CD4-positive, alpha-beta T cell (primary cell): ENCODE measurements at regions not wholly inside any gene's neighbourhood (a gene's known extent, or its start where the extent isn't known, plus 50 kb on each side); places are given as distances from the start of the nearest gene placed in this dataset.

ENCODE experiments used
- ATAC-seq: fragments of 200-7000 bp; cut with Tn5 transposase; one replicate; pipeline ENCODE4 v1.10.0; 2022; ENCODE audit warnings: mild to moderate bottlenecking; ENCODE audit not compliant: poor library complexity
- CTCF ChIA-PET: fragments of 350-600 bp; sonication (Branson Sonifier 250); formaldehyde crosslinking; loops from one replicate; lab custom pipeline; 2021; ENCODE audit warnings: antibody characterized with exemption, inconsistent platforms; lab: Charles Lee
- POLR2A ChIA-PET: fragments of 350-600 bp; sonication (Branson Sonifier 250); formaldehyde crosslinking; loops from one replicate; lab custom pipeline; 2021; ENCODE audit warnings: antibody characterized with exemption, inconsistent platforms; lab: Charles Lee
- DNase-seq, 14 experiments: peaks; one replicate each; pipeline ENCODE4 v3.0.0-alpha.2; 2013 to 2020; ENCODE audit warnings: mixed read lengths in 2 of 14
- H3K27ac ChIP-seq, 2 donors: one replicate each; pipeline versions ENCODE4 v1.5.1 to v1.7.0; 2013; ENCODE audit warnings: low read length in 2 of 2, low read depth in 1 of 2, mild to moderate bottlenecking in 1 of 2
- H3K27me3 ChIP-seq, 2 experiments: 1 replicate in 1 of 2; 2 replicates in 1 of 2; pipeline versions ENCODE4 v1.6.1 to v1.7.0; 2013; ENCODE audit warnings: low read length in 2 of 2, control low read depth in 1 of 2, mild to moderate bottlenecking in 1 of 2, moderate library complexity in 1 of 2; ENCODE audit not compliant: insufficient read depth in 2 of 2, control insufficient read depth in 1 of 2
- H3K36me3 ChIP-seq: one replicate; pipeline ENCODE4 v1.6.1; 2013; ENCODE audit warnings: low read length, control low read depth; ENCODE audit not compliant: insufficient read depth
- H3K4me1 ChIP-seq: one replicate; pipeline ENCODE4 v1.6.1; 2013; ENCODE audit warnings: low read length, control low read depth; ENCODE audit not compliant: insufficient read depth
- H3K4me3 ChIP-seq: one replicate; pipeline ENCODE4 v1.5.1; 2013; ENCODE audit warnings: mild to moderate bottlenecking, low read length, moderate library complexity
- H3K9me3 ChIP-seq, 2 experiments: 1 replicate in 1 of 2; 2 replicates in 1 of 2; pipeline versions ENCODE4 v1.6.1 to v1.7.0; 2013; ENCODE audit warnings: low read length in 2 of 2, mild to moderate bottlenecking in 2 of 2, control low read depth in 1 of 2, moderate library complexity in 1 of 2; ENCODE audit not compliant: control insufficient read depth in 1 of 2, insufficient read depth in 1 of 2
- H3K27ac Mint-ChIP-seq: one replicate; pipeline ENCODE4 v1.8.0; 2020; ENCODE audit warnings: mixed read lengths
- H3K27me3 Mint-ChIP-seq: one replicate; pipeline ENCODE4 v1.8.0; 2021; ENCODE audit warnings: mixed read lengths
- H3K36me3 Mint-ChIP-seq: one replicate; pipeline ENCODE4 v1.8.0; 2021; ENCODE audit warnings: low read depth, mixed read lengths
- H3K4me1 Mint-ChIP-seq: one replicate; pipeline ENCODE4 v1.8.0; 2021; ENCODE audit warnings: low read depth, mixed read lengths
- H3K4me3 Mint-ChIP-seq: one replicate; pipeline ENCODE4 v1.8.0; 2020; ENCODE audit warnings: mild to moderate bottlenecking, mixed read lengths
- H3K9me3 Mint-ChIP-seq: one replicate; pipeline ENCODE4 v1.8.0; 2020; ENCODE audit warnings: mixed read lengths
- CTCF ChIP-seq: fragments of 200-600 bp; IDR thresholded peaks from one replicate; pipeline ENCODE4 v1.8.0; 2022; ENCODE audit warnings: antibody characterized with exemption, mild to moderate bottlenecking
- intact Hi-C, 2 experiments: fragments of 100-400 bp; cut with DNase I in 1 of 2; cut with micrococcal nuclease in 1 of 2; formaldehyde crosslinking; loops; one replicate each; pipeline versions ENCODE4 v1.15.1 to v1.9.0; 2023 to 2025; cut with DNase I, micrococcal nuclease

GRCh38 chr15:31811641-31812040 is 218.7 kb upstream of the CHRNA7 start:
- H3K4me3 Mint-ChIP-seq: no peak overlapping the region
- H3K27me3 ChIP-seq: no peaks in the 10 kb centered on the region
- DNase-seq (no peak), ATAC-seq (no peak)
- H3K36me3 ChIP-seq: no peaks in the 10 kb centered on the region
- ChIA-PET POLR2A (no interaction called here), CTCF (no interaction called here)
- no peaks in the 10 kb centered on the region for H3K4me1 ChIP-seq
- no peak for TF ChIP-seq CTCF
- no peaks in the 10 kb centered on the region for H3K36me3 Mint-ChIP-seq
- H3K9me3 ChIP-seq: peaks cover 0 to 7% of the 10 kb centered on the region in 2 experiments
- no peaks in the 10 kb centered on the region for H3K27me3 Mint-ChIP-seq
- H3K4me1 Mint-ChIP-seq: no peaks in the 10 kb centered on the region
- H3K4me3 ChIP-seq: no peak overlapping the region
- H3K27ac Mint-ChIP-seq: no peak overlapping the region
- intact Hi-C loops: no loop called here
- no peak overlapping the region for H3K27ac ChIP-seq
- H3K9me3 Mint-ChIP-seq: no peaks in the 10 kb centered on the region

- H3K9me3 ChIP-seq: peaks cover 0 to 7% of the 10 kb centered on the region in 2 experiments
- Mint-ChIP-seq H3K9me3 (no peaks in the 10 kb centered on the region), H3K27ac (no peak overlapping the region), H3K4me3 (no peak overlapping the region), H3K36me3 (no peaks in the 10 kb centered on the region), H3K4me1 (no peaks in the 10 kb centered on the region), H3K27me3 (no peaks in the 10 kb centered on the region)
- ChIA-PET POLR2A (no interaction called here), CTCF (no interaction called here)
- H3K27me3 ChIP-seq: peaks cover 0 to 2% of the 10 kb centered on the region in 2 experiments
- H3K4me1 ChIP-seq: no peaks in the 10 kb centered on the region
- DNase-seq (no peak), ATAC-seq (no peak)
- no peak overlapping the region for H3K4me3 ChIP-seq
- no peak for TF ChIP-seq CTCF
- H3K36me3 ChIP-seq: no peaks in the 10 kb centered on the region
- no peak overlapping the region for H3K27ac ChIP-seq
- intact Hi-C loops: no loop called here
Observed at GRCh38 chr15:31814082-31814481, 216.2 kb upstream of the CHRNA7 start.

- DNase-seq: no peak
- H3K4me3 Mint-ChIP-seq: no peak overlapping the region
- POLR2A ChIA-PET: no interaction called here
Observed at GRCh38 chr15:31815411-31816155, 214.7 kb upstream of the CHRNA7 start.

More at GRCh38 chr15:31815411-31816155, 214.7 kb upstream of the CHRNA7 start:
- intact Hi-C loops: no loop called here
- Histone ChIP-seq H3K4me1 (no peaks in the 10 kb centered on the region), H3K36me3 (no peaks in the 10 kb centered on the region), H3K9me3 (peaks cover 0 to 4% of the 10 kb centered on the region in 2 experiments), H3K27me3 (peaks cover 0 to 2% of the 10 kb centered on the region in 2 experiments), H3K4me3 (no peak overlapping the region), H3K27ac (no peak overlapping the region)
- no peaks in the 10 kb centered on the region for H3K4me1 Mint-ChIP-seq
- H3K36me3 Mint-ChIP-seq: no peaks in the 10 kb centered on the region
- ATAC-seq: no peak
- peaks cover 4% of the 10 kb centered on the region for H3K27me3 Mint-ChIP-seq
- H3K27ac Mint-ChIP-seq: no peak overlapping the region
- no peak for TF ChIP-seq CTCF
- CTCF ChIA-PET: no interaction called here
- no peaks in the 10 kb centered on the region for H3K9me3 Mint-ChIP-seq
